ENCODE measurements at regions not wholly inside any gene's neighbourhood (a gene's known extent, or its start where the extent isn't known, plus 50 kb on each side); places are given as distances from the start of the nearest gene placed in this dataset.

DNA sequence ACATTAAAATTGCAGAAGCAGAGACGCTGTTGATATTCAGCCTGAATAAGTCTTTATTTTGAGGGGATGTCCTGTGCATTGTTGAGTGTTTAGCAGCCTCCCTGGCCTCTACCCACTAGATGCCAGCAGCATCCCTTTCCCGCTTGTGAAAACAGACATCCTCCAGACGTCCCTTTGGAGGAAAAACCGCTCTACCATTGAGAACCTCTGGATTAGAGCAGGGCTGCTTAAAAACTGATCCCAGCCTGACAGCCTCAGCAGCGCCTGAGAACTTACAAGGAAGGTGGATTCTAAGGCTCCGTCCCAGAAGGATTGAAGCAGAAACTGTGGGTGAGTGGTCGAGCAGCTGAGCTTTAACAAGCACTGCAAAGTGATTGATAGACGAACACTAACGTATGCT is 349.7 kb downstream of the CYRIA start:
- H4K91ac ChIP-seq (replicated peaks; ENCODE audit: insufficient read length, low read length): no peak overlapping the region
- 85% methylated on average over 9 of the region's 9 CpGs; no CpG with 5 or more reads in 1 of the 2 experiments for WGBS, 2 experiments (ENCODE audit: extremely low coverage in 1 of 2, insufficient coverage in 1 of 2, insufficient read length in 1 of 2, insufficient replicate concordance in 2 of 2, low coverage in 1 of 2, low lambda C conversion rate in 2 of 2, missing lambda C conversion rate in 1 of 2)
- no peak overlapping the region for H3K23ac ChIP-seq (ENCODE audit: insufficient read length)
- no peak overlapping the region for H2BK15ac ChIP-seq (ENCODE audit: low read length)
- H4K5ac ChIP-seq (ENCODE audit: insufficient read length, low read depth, low read length): no peak overlapping the region
- H3K4me2 ChIP-seq (ENCODE audit: insufficient read depth in 1 of 2, low read depth in 2 of 2, low read length in 2 of 2): no peak overlapping the region
- no peak overlapping the region for H2AK5ac ChIP-seq (ENCODE audit: low read depth, low read length)
- no peak overlapping the region for H3K56ac ChIP-seq (replicated peaks; ENCODE audit: insufficient read length, low read depth, low read length)
- H4K8ac ChIP-seq (ENCODE audit: extremely low read depth, insufficient read depth, low read length): no peak overlapping the region
- H3K27me3 ChIP-seq (replicated peaks in 1 of 4; ENCODE audit: control insufficient read depth in 3 of 4, extremely low read depth in 1 of 4, insufficient read depth in 3 of 4, low read length in 3 of 4): no peaks in the 10 kb centered on the region
- H3K79me2 ChIP-seq (ENCODE audit: control insufficient read depth in 1 of 2, insufficient read depth in 2 of 2, low read length in 2 of 2): no peaks in the 10 kb centered on the region
- H4K20me1 ChIP-seq (replicated peaks in 1 of 2; ENCODE audit: control insufficient read depth in 1 of 2, insufficient read depth in 2 of 2, low read length in 2 of 2): no peaks in the 10 kb centered on the region
- H3K23me2 ChIP-seq (ENCODE audit: low read depth, low read length): no peaks in the 10 kb centered on the region
- H3K4me1 ChIP-seq (replicated peaks in 1 of 4; ENCODE audit: control insufficient read depth in 3 of 4, insufficient read depth in 4 of 4, low read length in 3 of 4): peaks cover 0 to 4% (median 2%) of the 10 kb centered on the region in 4 experiments; a peak in 3 of 7 replicates
- ChIA-PET POLR2A (ENCODE audit: partially characterized antibody) (no interaction called here), CTCF (ENCODE audit: partially characterized antibody) (interaction anchor here (1.1 kb wide), 1 partner anchor 146 kb away, joined by 3 read pairs; no protein-coding TSS in a partner anchor)
- no peak overlapping the region for H3K4ac ChIP-seq (replicated peaks; ENCODE audit: insufficient read length, low read depth, low read length)
- H3K4me3 ChIP-seq (ENCODE audit: extremely low read depth in 1 of 4, insufficient read depth in 2 of 4, low read depth in 3 of 4, low read length in 4 of 4): no peak overlapping the region
- no peak overlapping the region for H2BK20ac ChIP-seq (ENCODE audit: low read length)
- no peak overlapping the region for H2BK120ac ChIP-seq (replicated peaks; ENCODE audit: low read depth, low read length)
- H3K9ac ChIP-seq (replicated peaks in 1 of 4; ENCODE audit: extremely low read depth in 1 of 4, low read depth in 3 of 4, low read length in 3 of 4): no peak overlapping the region
- DNase-seq (ENCODE audit: low read depth in 1 of 2, low spot score in 2 of 2) (no peak), FAIRE-seq (no peak)
- no peaks in the 10 kb centered on the region for H3K79me1 ChIP-seq (ENCODE audit: low read depth, low read length)
- no peak overlapping the region for H3K27ac ChIP-seq (ENCODE audit: low read depth, low read length)
- no peaks in the 10 kb centered on the region for H3K9me3 ChIP-seq (ENCODE audit: insufficient read depth in 2 of 2, low read depth in 1 of 2, low read length in 1 of 2)
- H2AFZ ChIP-seq (ENCODE audit: low read length): no peak overlapping the region
- H3K36me3 ChIP-seq (ENCODE audit: control insufficient read depth in 2 of 4, insufficient read depth in 4 of 4, low read length in 3 of 4): no peaks in the 10 kb centered on the region
- H3K18ac ChIP-seq (ENCODE audit: extremely low read depth, low read length): no peak overlapping the region
- no peak overlapping the region for H2BK5ac ChIP-seq (ENCODE audit: low read depth, low read length)
- H2BK12ac ChIP-seq (ENCODE audit: low read depth, low read length): no peak overlapping the region
- no peak overlapping the region for H3K14ac ChIP-seq (ENCODE audit: insufficient read length)
- TF ChIP-seq YY1 (IDR thresholded peaks at IDR 0.05; ENCODE audit: low read depth, low read length): no peak
- no peak for TF ChIP-seq MAFK (IDR thresholded peaks at IDR 0.05; ENCODE audit: low read depth, low read length)
- TF ChIP-seq BACH1 (IDR thresholded peaks at IDR 0.05; ENCODE audit: low read length): no peak
- TF ChIP-seq NRF1 (IDR thresholded peaks at IDR 0.05; ENCODE audit: low read depth, low read length): no peak
- TF ChIP-seq RAD21 (IDR thresholded peaks at IDR 0.05 in 1 of 2, conservative IDR thresholded peaks at IDR 0.05 in 1 of 2; ENCODE audit: low read depth in 2 of 2, low read length in 2 of 2): no peak
- TF ChIP-seq CTBP2 (IDR thresholded peaks at IDR 0.05; ENCODE audit: borderline replicate concordance, insufficient read depth, insufficient read length, low read length): no peak
- TF ChIP-seq, protein P1, sequence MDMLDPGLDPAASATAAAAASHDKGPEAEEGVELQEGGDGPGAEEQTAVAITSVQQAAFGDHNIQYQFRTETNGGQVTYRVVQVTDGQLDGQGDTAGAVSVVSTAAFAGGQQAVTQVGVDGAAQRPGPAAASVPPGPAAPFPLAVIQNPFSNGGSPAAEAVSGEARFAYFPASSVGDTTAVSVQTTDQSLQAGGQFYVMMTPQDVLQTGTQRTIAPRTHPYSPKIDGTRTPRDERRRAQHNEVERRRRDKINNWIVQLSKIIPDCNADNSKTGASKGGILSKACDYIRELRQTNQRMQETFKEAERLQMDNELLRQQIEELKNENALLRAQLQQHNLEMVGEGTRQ (IDR thresholded peaks at IDR 0.05; ENCODE audit: low read length): no peak
- TF ChIP-seq SRF (IDR thresholded peaks at IDR 0.05; ENCODE audit: low read depth, low read length): no peak
- TF ChIP-seq SIN3A (conservative IDR thresholded peaks at IDR 0.05 in 1 of 2, IDR thresholded peaks at IDR 0.05 in 1 of 2; ENCODE audit: low read depth in 1 of 2, low read length in 2 of 2): no peak
- TF ChIP-seq JUN (IDR thresholded peaks at IDR 0.05; ENCODE audit: low read depth, low read length): no peak
- TF ChIP-seq CREB1 (IDR thresholded peaks at IDR 0.05): no peak
- no peak for TF ChIP-seq RXRA (IDR thresholded peaks at IDR 0.05; ENCODE audit: insufficient read depth, low read depth, low read length)
- TF ChIP-seq RNF2 (IDR thresholded peaks at IDR 0.05; ENCODE audit: borderline replicate concordance, low read depth, low read length, missing control alignments, poor library complexity, severe bottlenecking): no peak

All from H1 (cell line).